ENCODE measurements at regions not wholly inside any gene's neighbourhood (a gene's known extent, or its start where the extent isn't known, plus 50 kb on each side); places are given as distances from the start of the nearest gene placed in this dataset.
"Not testable (repeated sequence)": the region's sequence is repeated elsewhere in the genome, so short reads cannot be mapped to it uniquely, and the experiment has no call there.

DNA sequence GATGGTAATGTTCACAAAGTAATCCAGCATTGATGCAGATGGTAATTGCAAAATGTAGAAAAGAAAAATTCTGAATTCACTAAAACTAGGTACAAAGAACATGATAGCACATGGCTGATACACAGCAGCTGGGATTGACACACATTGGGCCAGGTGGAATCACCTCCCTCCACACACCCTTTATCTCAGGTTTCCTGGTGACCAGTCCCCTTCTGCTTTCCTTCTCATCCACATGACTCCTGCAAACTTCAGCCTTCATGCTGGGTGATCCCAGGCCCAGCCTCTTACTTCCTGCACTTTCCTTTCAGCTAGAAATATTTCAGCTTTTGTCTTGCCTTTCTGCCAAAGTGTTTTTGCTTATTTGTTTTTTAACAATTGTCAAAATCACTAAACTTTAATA lies 246.9 kb downstream of the LNPK start:
- no peak for DNase-seq

GRCh38 chr2:175750195-175750594 lies 251.9 kb downstream of the LNPK start:
- no peak for DNase-seq

- no peak for DNase-seq
These were observed 256.2 kb downstream of the LNPK start for GRCh38 chr2:175745911-175746310.

GRCh38 chr2:175744000-175744399 lies 258.1 kb downstream of the LNPK start:
- DNase-seq = no peak

- DNase-seq = no peak
These were observed 259.1 kb downstream of the LNPK start for GRCh38 chr2:175743011-175743410.

GRCh38 chr2:175742367-175742766 lies 259.7 kb downstream of the LNPK start:
- DNase-seq = no peak

GRCh38 chr2:175741164-175741563 lies 260.9 kb downstream of the LNPK start:
- no peak for DNase-seq

DNA sequence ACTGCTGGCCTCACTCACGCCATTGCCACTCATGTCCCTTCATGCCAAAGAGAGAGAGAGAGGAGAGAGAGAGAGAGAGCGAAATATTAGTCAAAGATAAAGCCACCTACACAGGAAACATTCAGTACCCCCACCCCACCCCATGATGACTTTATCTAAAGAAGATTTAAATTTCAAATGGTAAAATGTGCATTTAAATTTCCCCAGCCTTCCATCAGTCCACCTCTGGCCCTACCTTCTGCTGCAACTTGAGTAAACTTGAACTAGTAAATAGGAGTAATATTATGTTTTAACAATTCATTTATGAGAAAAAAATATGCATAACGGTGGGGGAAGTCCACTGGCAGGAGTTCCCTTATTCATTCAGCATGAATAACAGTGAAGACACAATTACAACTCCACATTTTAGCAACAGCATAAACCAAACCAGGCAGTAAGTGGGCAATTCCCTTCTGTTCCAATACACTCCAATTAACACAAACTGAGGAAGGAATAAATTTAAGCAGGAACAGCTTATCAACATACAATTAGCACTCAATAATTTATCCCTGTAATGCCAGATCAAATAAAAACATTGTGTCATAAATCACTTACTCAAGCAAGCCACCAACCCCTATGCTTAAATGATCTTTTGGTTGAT lies 264.2 kb downstream of the LNPK start:
- no peak for DNase-seq

DNA sequence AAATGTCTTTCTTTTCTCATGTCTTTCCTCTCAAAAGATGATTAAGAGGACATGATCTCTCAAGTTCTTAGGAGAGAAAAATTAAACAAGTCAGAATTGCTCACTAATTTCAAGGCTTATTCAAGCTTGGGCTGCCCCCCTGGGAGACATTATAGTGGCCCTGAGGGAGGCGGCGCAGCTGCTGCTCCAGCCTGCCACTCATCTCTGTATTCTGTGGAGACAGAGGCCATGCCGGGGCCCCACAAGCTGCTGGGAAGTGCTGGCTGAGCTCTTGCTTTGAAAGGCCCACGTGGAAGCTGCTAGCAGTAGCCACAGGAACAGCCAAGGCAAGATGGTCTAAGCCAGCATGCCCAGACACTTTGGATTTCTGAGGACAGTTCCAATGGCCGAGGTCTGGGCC lies 267.4 kb downstream of the LNPK start:
- no peak for DNase-seq

DNA sequence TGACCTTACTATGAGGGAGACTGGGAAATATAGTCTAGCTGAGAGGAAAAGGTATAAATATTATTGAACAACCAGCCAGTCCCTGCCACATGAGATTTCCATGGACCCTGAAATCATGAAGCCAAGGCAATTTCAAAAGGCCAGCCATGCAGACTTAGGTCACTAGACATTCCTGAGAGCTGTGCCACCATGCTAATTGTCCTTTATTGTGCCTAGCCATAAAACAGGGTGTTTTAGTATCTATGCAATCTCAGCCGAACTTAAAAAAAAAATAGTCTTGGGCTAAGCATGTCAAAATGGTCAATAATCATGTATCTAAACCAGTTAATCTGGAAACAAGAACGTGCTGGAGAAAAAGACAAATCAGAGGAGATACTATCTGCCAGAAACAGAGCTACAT lies 269.5 kb downstream of the LNPK start:
- no peak for DNase-seq

DNA sequence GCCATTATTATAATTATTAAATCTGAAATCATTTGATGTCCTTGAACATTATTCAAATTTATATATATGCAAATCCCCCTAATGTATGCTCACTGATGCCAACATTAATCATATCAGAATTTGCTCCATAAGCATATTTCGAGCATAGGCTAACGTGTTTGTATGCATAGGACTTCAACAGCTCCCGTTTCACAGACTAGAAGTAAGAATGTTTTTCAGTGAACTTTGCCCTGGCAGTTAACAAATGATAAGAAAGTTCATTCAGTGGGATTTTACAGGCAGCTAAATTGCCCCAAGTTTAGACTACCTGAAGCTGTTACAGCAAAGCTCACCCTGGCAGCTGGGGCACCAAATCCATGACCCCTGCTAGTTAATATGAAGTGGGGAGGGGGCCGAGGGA lies 272.0 kb downstream of the LNPK start:
- DNase-seq = no peak

DNA sequence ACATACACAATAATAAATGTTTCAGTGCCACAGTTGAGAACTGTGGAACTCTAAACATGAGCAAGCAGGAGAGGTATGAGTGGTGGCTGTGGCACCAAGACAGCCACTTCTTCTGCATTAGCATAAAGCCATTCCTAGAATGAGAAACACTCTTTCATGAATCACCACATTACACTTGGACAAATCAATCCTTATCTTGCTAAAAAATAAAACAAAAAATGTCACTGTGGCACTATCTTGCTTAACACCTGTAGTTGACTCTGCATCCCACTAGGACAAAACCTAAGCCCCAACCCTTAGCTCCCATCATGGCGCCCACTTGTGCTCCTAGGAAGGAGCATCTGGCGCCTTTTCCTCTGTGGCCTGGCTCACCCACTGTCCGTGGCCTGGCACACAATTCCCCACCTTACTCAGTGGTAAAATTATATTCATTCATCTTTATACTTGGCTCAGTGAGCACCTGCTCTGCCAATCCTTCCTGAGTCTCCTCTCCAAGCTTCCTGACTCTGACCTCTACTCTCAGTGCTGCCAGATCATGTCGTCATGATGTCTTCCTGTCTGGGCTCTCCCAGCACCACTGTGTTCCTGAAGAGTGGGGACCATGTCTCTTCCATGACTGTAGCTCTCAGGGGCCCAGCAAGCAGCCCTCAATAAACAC lies 272.9 kb downstream of the LNPK start:
- no peak for DNase-seq

DNA sequence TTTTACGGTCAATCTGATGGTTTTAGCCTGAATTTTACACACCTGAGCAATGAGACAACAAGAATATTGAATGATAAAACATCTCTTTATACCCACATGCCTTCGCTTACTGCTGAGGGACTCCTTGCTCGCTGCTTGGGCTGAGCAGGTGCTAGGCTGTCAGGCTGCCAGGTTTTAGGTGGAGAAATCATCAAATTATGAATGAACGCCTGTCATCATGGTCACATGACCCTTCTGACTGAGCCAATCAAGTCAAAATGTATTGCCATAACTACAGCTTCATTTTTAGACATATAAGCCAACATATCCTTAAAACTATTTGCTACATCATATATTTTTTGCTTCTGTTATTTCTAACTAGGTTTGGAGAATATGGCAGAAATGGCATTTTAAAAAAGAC lies 274.0 kb downstream of the LNPK start:
- DNase-seq = no peak

- no peak for DNase-seq
These were observed 275.8 kb downstream of the LNPK start for GRCh38 chr2:175726223-175726622.

GRCh38 chr2:175709248-175709647 lies 292.8 kb downstream of the LNPK start:
- DNase-seq = no peak

GRCh38 chr2:175707322-175707721 lies 294.7 kb downstream of the LNPK start:
- no peak for DNase-seq

DNA sequence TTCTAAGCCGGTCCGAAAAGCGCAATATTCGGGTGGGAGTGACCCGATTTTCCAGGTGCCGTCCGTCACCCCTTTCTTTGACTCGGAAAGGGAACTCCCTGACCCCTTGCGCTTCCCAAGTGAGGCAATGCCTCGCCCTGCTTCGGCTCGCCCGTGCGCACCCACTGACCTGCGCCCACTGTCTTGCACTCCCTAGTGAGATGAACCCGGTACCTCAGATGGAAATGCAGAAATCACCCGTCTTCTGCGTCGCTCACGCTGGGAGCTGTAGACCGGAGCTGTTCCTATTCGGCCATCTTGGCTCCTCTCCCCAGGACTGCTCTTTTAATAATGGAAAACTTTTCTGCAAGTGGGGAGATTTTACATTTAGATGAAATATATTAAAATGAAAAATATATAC lies 297.5 kb downstream of the LNPK start:
- DNase-seq = not testable (repeated sequence)

DNA sequence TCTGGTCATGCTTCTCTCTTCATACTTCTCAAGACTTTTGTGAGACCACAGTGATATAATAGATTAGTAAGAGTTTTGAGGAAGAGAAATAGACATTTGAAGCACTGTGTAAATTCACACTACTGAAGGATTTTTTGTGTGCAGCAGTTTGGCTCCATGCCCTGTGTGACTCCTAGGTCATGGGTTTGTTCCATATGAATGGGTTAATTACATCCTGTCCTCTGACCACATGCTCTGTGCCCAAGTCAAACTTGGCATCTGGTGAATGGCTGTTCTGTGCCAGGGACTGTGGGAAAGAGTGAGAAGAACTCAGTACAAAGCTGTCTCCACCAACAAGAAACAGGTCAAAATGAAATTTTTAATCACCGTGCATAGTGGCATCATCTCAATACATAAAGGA lies 304.0 kb downstream of the LNPK start:
- DNase-seq = no peak

DNA sequence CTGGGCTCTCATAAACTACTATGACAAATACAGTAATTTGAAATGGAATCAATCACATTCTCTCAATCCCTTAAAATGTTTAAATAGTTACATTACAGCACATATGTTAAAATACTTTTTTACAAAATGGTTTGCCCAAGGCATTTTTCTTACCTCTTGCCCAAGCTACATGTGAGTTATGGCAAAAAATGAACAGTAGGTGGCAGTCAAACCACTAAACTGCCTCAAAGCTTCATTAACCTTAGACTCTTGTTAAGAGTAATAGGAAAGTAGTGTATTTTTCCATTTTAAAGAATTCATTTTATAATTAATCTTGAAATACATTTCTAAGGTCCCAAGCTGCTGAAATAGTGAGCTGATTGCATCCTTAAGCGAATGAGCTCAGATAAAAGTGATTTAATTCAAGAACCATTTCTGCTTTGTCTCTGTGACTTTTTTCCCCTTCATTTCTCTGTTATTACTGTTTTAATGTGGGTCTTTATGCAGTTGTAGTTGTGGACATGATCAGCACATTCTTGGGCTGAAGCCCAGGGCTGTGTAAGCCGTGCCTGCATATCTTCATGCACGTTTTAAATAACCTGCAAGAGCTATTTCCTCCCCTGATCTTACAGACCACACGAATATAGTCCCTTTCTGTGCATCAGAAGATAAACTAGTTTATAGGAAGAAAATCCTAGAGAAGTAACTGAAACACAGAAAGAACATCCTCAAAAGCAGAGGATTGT lies 311.8 kb downstream of the LNPK start:
- peak; percentile 30 for DNase-seq

GRCh38 chr2:175688243-175688642 lies 313.8 kb downstream of the LNPK start:
- no peak for DNase-seq

DNA sequence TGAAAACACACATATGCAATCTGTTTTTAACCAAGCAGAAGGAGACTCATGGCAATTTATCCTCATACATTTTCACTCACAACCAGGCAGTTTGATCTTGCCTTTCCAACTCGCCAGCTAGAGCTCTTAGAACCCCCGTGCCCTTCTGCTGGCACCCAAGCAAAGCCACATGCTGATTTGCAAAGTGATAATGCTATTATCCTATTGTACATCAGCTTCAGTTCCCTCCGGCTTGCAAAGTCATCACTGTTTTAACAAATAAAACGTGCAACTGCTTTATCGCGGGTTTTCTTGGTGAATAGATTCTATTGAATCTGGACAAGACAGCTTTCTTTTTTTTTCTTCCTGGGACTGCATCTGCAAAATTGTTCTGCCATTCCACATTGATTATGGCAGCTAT lies 314.6 kb downstream of the LNPK start:
- DNase-seq = no peak

GRCh38 chr2:175686002-175686401 lies 316.1 kb downstream of the LNPK start:
- DNase-seq = no peak

GRCh38 chr2:175684466-175684865 lies 317.6 kb downstream of the LNPK start:
- DNase-seq = no peak

- DNase-seq = no peak
These were observed 322.3 kb downstream of the LNPK start for GRCh38 chr2:175679728-175680127.

Data from CD4-positive, alpha-beta T cell treated with Interleukin-6 for 4 hours (primary cell).